GM12878 (cell line): ENCODE measurements at regions not wholly inside any gene's neighbourhood (a gene's known extent, or its start where the extent isn't known, plus 50 kb on each side); places are given as distances from the start of the nearest gene placed in this dataset.

Experiments used
- ATAC-seq: fragments of 200-7000 bp; cut with Tn5 transposase; 3 replicates; pipeline ENCODE4 v1.9.1; 2020; ENCODE audit warnings: mild to moderate bottlenecking, moderate library complexity
- BruUV-seq: library from RNA; stranded (reverse); fragments of 400-500 nt; replicated peaks from 2 replicates; lab custom pipeline; 2021; lab: Mats Ljungman, UMichigan
- CTCF ChIA-PET: fragments of 300-600 bp; sonication (Branson Sonifier 250); formaldehyde crosslinking; extraction: SDS; loops from one replicate; lab custom pipeline; 2021; ENCODE audit warnings: inconsistent platforms; lab: Yijun Ruan, JAX
- POLR2A ChIA-PET: fragments of 350-600 bp; formaldehyde crosslinking; extraction: SDS; loops from one replicate; lab custom pipeline; 2021; ENCODE audit warnings: inconsistent platforms; lab: Charles Lee
- RAD21 ChIA-PET: fragments of 300-600 bp; sonication (Branson Sonifier 250); formaldehyde crosslinking; loops from one replicate; lab custom pipeline; 2023; ENCODE audit warnings: antibody characterized with exemption; ENCODE audit not compliant: unreplicated experiment; lab: Charles Lee
- SMC1A ChIA-PET: fragments of 300-600 bp; sonication (Branson Sonifier 250); formaldehyde crosslinking; loops from one replicate; lab custom pipeline; 2023; ENCODE audit not compliant: unreplicated experiment, uncharacterized antibody; lab: Charles Lee
- DNase-seq: peaks from one replicate; pipeline ENCODE4 v3.0.0-alpha.2; 2011; ENCODE audit warnings: low read depth, low spot score
- FAIRE-seq: peaks from 3 replicates; lab custom pipeline; 2011; peaks lifted over from hg19 to GRCh38; lab: Jason Lieb, UNC
- H2AFZ ChIP-seq: 2 replicates; pipeline ENCODE4 v1.6.0; 2011; ENCODE audit warnings: low read depth, low read length, control low read depth; ENCODE audit not compliant: control insufficient read depth
- H3K27ac ChIP-seq: 2 replicates; pipeline ENCODE4 v1.5.1; 2011; ENCODE audit warnings: control low read depth; ENCODE audit not compliant: control insufficient read depth, insufficient read depth
- H3K27me3 ChIP-seq, 2 experiments: replicated peaks in 1 of 2; 2 replicates each; pipeline versions ENCODE4 v1.6.0 to v1.6.1; 2011; ENCODE audit warnings: low read length in 1 of 2; ENCODE audit not compliant: control insufficient read depth in 2 of 2, insufficient read depth in 2 of 2
- H3K36me3 ChIP-seq, 2 experiments: 2 replicates each; pipeline ENCODE4 v1.5.1; 2011; ENCODE audit warnings: low read length in 1 of 2; ENCODE audit not compliant: control insufficient read depth in 2 of 2, insufficient read depth in 2 of 2
- H3K4me1 ChIP-seq: 2 replicates; pipeline ENCODE4 v1.6.1; 2011; ENCODE audit warnings: mild to moderate bottlenecking, low read length, moderate library complexity, mixed read lengths; ENCODE audit not compliant: control insufficient read depth, insufficient read depth
- H3K4me2 ChIP-seq: 2 replicates; pipeline ENCODE4 v1.6.0; 2011; ENCODE audit warnings: control low read depth; ENCODE audit not compliant: control insufficient read depth, insufficient read depth
- H3K4me3 ChIP-seq: fragments of 200-600 bp; sonication (generic); 2 replicates; pipeline ENCODE4 v1.5.1; 2016
- H3K79me2 ChIP-seq: 2 replicates; pipeline ENCODE4 v1.6.0; 2011; ENCODE audit warnings: low read length; ENCODE audit not compliant: control insufficient read depth, insufficient read depth
- H3K9ac ChIP-seq: 2 replicates; pipeline ENCODE4 v1.8.0; 2011; ENCODE audit warnings: low read length, control low read depth, mixed read lengths; ENCODE audit not compliant: control insufficient read depth, insufficient read depth
- H3K9me3 ChIP-seq: replicated peaks from 3 replicates; pipeline ENCODE4 v1.5.1; 2011; ENCODE audit warnings: mild to moderate bottlenecking, low read length; ENCODE audit not compliant: control insufficient read depth, insufficient read depth
- H4K20me1 ChIP-seq: 2 replicates; pipeline ENCODE4 v1.6.0; 2011; ENCODE audit not compliant: control insufficient read depth, insufficient read depth
- HDAC2 ChIP-seq: fragments of 200-600 bp; sonication (generic); IDR thresholded peaks from 2 replicates; pipeline ENCODE4 v1.6.1; 2017
- HDAC6 ChIP-seq: fragments of 200-600 bp; sonication (generic); IDR thresholded peaks from one replicate; pipeline ENCODE4 v1.8.0; 2017; ENCODE audit warnings: antibody characterized with exemption; ENCODE audit not compliant: unreplicated experiment
- KDM1A ChIP-seq: fragments of 200-600 bp; sonication (generic); IDR thresholded peaks from 2 replicates; pipeline ENCODE4 v1.6.1; 2016; ENCODE audit warnings: borderline replicate concordance
- NFIC ChIP-seq: IDR thresholded peaks from 2 replicates; pipeline ENCODE4 v1.6.1; 2012; ENCODE audit warnings: low read depth, mild to moderate bottlenecking, inconsistent platforms, low read length, moderate library complexity
- NR2C2 ChIP-seq: IDR thresholded peaks from 2 replicates; pipeline ENCODE4 v1.6.1; 2011; ENCODE audit warnings: borderline replicate concordance, low read depth; ENCODE audit not compliant: control insufficient read depth, insufficient read length
- PAX8 ChIP-seq: fragments of 450-650 bp; IDR thresholded peaks from 2 replicates; pipeline ENCODE4 v1.6.1; 2017; ENCODE audit warnings: mild to moderate bottlenecking, moderate library complexity
- POLR2A ChIP-seq: IDR thresholded peaks from 2 replicates; pipeline ENCODE4 v1.6.1; 2011; ENCODE audit warnings: low read depth, mild to moderate bottlenecking, low read length
- SMAD5 ChIP-seq: IDR thresholded peaks from 2 replicates; pipeline ENCODE4 v1.6.1; 2016; ENCODE audit warnings: antibody characterized with exemption, low read depth
- SPI1 ChIP-seq: IDR thresholded peaks from 2 replicates; pipeline ENCODE4 v1.6.1; 2011; ENCODE audit warnings: low read depth, mild to moderate bottlenecking, low read length, moderate library complexity, borderline replicate concordance; ENCODE audit not compliant: insufficient read depth
- TAF1 ChIP-seq: IDR thresholded peaks from 2 replicates; pipeline ENCODE4 v1.6.1; 2011; ENCODE audit warnings: mild to moderate bottlenecking, low read depth, low read length, borderline replicate concordance
- ZNF687 ChIP-seq: fragments of 450-650 bp; IDR thresholded peaks from 2 replicates; pipeline ENCODE4 v1.6.1; 2017; ENCODE audit warnings: mild to moderate bottlenecking, moderate library complexity
- WGBS: methylation state at CpG from one replicate; pipeline ENCODE4 v1.1.6; 2016; ENCODE audit warnings: low lambda C conversion rate; ENCODE audit not compliant: insufficient replicate concordance, insufficient coverage; ENCODE audit errors: missing lambda C conversion rate; 5-methylcytosine and 5-hydroxymethylcytosine counted together
- in situ Hi-C: fragments of 300-500 bp; cut with MboI; formaldehyde crosslinking; loops from 9 replicates; pipeline ENCODE4 v1.14.3; 2018; ENCODE audit warnings: mixed read lengths
- intact Hi-C: fragments of 100-400 bp; cut with micrococcal nuclease; formaldehyde crosslinking; loops from one replicate; pipeline ENCODE4 v1.14.2; 2022; ENCODE audit not compliant: unreplicated experiment
- TF ChIP-seq, protein P1 (sequence below): fragments of 450-650 bp; IDR thresholded peaks from 2 replicates; pipeline ENCODE4 v1.6.1; 2017; ENCODE audit warnings: mild to moderate bottlenecking, low read depth, inconsistent platforms; ENCODE audit not compliant: poor library complexity, severe bottlenecking
- TF ChIP-seq, protein P2 (sequence below): fragments of 450-650 bp; formaldehyde crosslinking; IDR thresholded peaks from 2 replicates; pipeline ENCODE4 v1.4.0; 2022; ENCODE audit warnings: mild to moderate bottlenecking, moderate library complexity

DNA sequence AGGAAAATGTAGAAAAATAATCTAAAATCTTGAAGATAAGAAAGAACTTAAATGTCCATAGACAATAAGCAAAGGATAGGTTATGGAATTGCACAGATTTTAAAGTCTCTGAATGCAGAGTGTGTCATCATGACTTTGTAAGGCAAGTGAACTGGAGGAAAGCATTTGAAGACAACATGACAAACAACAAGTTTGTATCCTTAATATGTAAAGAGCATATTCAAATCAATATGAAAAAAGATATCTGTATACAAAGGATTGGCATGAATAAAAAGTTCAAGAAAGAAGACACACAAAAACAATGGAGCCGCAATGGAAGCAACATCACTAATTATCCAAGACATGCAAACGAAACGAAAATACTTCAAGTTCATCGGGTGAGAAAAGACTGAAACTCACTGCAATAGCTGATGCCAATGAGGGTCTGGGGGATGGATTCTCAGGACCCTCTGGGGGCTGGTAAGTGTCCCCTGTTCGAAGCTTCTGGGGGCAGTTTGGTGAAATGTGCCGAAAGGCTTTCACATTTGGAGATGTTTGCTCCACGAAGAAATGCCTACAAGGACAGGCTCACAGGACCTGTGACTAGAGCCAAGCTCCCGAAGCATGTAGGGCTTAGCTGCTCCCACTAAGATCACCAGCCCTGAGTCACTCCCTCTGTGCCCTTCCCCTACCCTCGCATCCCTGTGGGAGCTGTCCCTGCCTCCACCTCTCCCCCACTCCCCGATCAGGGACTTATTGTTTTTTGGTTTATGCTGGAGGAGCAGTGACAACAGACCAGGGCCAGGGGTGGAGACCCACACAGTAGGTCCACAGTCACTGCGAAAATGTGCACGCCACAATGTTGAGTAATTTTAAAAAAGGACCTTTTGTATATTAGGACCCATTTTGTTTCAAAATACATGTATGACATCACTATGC is 345.7 kb upstream of the SFSWAP start:
- 47% methylated on average over 12 of the region's 12 CpGs for WGBS
- no TSS peak for BruUV-seq
- H3K36me3 ChIP-seq: no peaks in the 10 kb centered on the region
- no peak for ATAC-seq
- POLR2A ChIA-PET: no interaction called here
- TF ChIP-seq TAF1 (no peak), KDM1A (no peak), POLR2A (no peak), HDAC6 (no peak), NFIC (no peak), NR2C2 (no peak), HDAC2 (no peak), SMAD5 (no peak), ZNF687 (no peak), SPI1 (no peak), PAX8 (no peak)
- TF ChIP-seq, protein P1, sequence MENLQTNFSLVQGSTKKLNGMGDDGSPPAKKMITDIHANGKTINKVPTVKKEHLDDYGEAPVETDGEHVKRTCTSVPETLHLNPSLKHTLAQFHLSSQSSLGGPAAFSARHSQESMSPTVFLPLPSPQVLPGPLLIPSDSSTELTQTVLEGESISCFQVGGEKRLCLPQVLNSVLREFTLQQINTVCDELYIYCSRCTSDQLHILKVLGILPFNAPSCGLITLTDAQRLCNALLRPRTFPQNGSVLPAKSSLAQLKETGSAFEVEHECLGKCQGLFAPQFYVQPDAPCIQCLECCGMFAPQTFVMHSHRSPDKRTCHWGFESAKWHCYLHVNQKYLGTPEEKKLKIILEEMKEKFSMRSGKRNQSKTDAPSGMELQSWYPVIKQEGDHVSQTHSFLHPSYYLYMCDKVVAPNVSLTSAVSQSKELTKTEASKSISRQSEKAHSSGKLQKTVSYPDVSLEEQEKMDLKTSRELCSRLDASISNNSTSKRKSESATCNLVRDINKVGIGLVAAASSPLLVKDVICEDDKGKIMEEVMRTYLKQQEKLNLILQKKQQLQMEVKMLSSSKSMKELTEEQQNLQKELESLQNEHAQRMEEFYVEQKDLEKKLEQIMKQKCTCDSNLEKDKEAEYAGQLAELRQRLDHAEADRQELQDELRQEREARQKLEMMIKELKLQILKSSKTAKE: no peak
- TF ChIP-seq, protein P2, sequence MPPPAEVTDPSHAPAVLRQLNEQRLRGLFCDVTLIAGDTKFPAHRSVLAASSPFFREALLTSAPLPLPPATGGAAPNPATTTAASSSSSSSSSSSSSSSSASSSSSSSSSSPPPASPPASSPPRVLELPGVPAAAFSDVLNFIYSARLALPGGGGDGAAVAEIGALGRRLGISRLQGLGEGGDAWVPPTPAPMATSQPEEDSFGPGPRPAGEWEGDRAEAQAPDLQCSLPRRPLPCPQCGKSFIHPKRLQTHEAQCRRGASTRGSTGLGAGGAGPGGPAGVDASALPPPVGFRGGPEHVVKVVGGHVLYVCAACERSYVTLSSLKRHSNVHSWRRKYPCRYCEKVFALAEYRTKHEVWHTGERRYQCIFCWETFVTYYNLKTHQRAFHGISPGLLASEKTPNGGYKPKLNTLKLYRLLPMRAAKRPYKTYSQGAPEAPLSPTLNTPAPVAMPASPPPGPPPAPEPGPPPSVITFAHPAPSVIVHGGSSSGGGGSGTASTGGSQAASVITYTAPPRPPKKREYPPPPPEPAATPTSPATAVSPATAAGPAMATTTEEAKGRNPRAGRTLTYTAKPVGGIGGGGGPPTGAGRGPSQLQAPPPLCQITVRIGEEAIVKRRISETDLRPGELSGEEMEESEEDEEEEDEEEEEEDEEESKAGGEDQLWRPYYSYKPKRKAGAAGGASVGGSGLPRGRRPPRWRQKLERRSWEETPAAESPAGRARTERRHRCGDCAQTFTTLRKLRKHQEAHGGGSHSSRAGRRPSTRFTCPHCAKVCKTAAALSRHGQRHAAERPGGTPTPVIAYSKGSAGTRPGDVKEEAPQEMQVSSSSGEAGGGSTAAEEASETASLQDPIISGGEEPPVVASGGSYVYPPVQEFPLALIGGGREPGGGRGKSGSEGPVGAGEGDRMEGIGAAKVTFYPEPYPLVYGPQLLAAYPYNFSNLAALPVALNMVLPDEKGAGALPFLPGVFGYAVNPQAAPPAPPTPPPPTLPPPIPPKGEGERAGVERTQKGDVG (CRISPR knock-in tag): no peak
- TF ChIP-seq, all 136 proteins: peak for 0
- no peaks in the 10 kb centered on the region for H3K79me2 ChIP-seq
- H3K9me3 ChIP-seq: no peaks in the 10 kb centered on the region
- no peaks in the 10 kb centered on the region for H3K4me1 ChIP-seq
- H3K27me3 ChIP-seq: peaks cover 2 to 3% of the 10 kb centered on the region in 2 experiments; a peak in 3 of 4 replicates
- H3K4me2 ChIP-seq: no peak overlapping the region
- H4K20me1 ChIP-seq: no peaks in the 10 kb centered on the region
- FAIRE-seq: no peak
- no peak overlapping the region for H3K4me3 ChIP-seq
- CTCF ChIA-PET: no interaction called here
- RAD21 ChIA-PET: no interaction called here
- intact Hi-C loops: no loop called here
- H3K27ac ChIP-seq: no peak overlapping the region
- no peak for DNase-seq
- in situ Hi-C loops: no loop called here
- SMC1A ChIA-PET: no interaction called here
- H2AFZ ChIP-seq: no peak overlapping the region
- no peak overlapping the region for H3K9ac ChIP-seq
